ENCODE measurements at regions not wholly inside any gene's neighbourhood (a gene's known extent, or its start where the extent isn't known, plus 50 kb on each side); places are given as distances from the start of the nearest gene placed in this dataset.
A peak's percentile ranks its signal among the peaks of the same experiment; 100 is the strongest.

GRCh38 chr1:29973406-29973805, 737.1 kb downstream of the PTPRU start:
- DNase-seq = no peak

GRCh38 chr1:29972421-29973053, 736.2 kb downstream of the PTPRU start:
- no peak for DNase-seq

GRCh38 chr1:29971703-29972102, 735.4 kb downstream of the PTPRU start:
- no peak for DNase-seq

- no peak for DNase-seq
Measured at GRCh38 chr1:29970747-29971325, 734.5 kb downstream of the PTPRU start.

- no peak for DNase-seq
Measured at GRCh38 chr1:29969576-29969975, 733.3 kb downstream of the PTPRU start.

- DNase-seq = no peak
Measured at GRCh38 chr1:29967261-29967660, 730.9 kb downstream of the PTPRU start.

- no peak for DNase-seq
Measured at GRCh38 chr1:29966526-29967045, 730.3 kb downstream of the PTPRU start.

- DNase-seq = peak; percentile 57
Measured at GRCh38 chr1:29964718-29965533, 728.6 kb downstream of the PTPRU start.

GRCh38 chr1:29963946-29964345, 727.6 kb downstream of the PTPRU start:
- no peak for DNase-seq

- DNase-seq = no peak
Measured at GRCh38 chr1:29962831-29963247, 726.5 kb downstream of the PTPRU start.

GRCh38 chr1:29962336-29962735, 726.0 kb downstream of the PTPRU start:
- no peak for DNase-seq

- DNase-seq = no peak
Measured at GRCh38 chr1:29961293-29962059, 725.2 kb downstream of the PTPRU start.

GRCh38 chr1:29960876-29961275, 724.6 kb downstream of the PTPRU start:
- DNase-seq = no peak

- no peak for DNase-seq
Measured at GRCh38 chr1:29960156-29960755, 723.9 kb downstream of the PTPRU start.

GRCh38 chr1:29959356-29959755, 723.0 kb downstream of the PTPRU start:
- no peak for DNase-seq

- no peak for DNase-seq
Measured at GRCh38 chr1:29958271-29958670, 721.9 kb downstream of the PTPRU start.

- DNase-seq = no peak
Measured at GRCh38 chr1:29956349-29957030, 720.2 kb downstream of the PTPRU start.

GRCh38 chr1:29954591-29954990, 718.3 kb downstream of the PTPRU start:
- DNase-seq = no peak

GRCh38 chr1:29953961-29954360, 717.6 kb downstream of the PTPRU start:
- DNase-seq = no peak

GRCh38 chr1:29949676-29950075, 713.4 kb downstream of the PTPRU start:
- DNase-seq = peak; percentile 10

GRCh38 chr1:29948581-29948980, 712.3 kb downstream of the PTPRU start:
- no peak for DNase-seq

- DNase-seq = no peak
Measured at GRCh38 chr1:29946057-29946456, 709.7 kb downstream of the PTPRU start.
